ENCODE measurements at regions not wholly inside any gene's neighbourhood (a gene's known extent, or its start where the extent isn't known, plus 50 kb on each side); places are given as distances from the start of the nearest gene placed in this dataset.

DNA sequence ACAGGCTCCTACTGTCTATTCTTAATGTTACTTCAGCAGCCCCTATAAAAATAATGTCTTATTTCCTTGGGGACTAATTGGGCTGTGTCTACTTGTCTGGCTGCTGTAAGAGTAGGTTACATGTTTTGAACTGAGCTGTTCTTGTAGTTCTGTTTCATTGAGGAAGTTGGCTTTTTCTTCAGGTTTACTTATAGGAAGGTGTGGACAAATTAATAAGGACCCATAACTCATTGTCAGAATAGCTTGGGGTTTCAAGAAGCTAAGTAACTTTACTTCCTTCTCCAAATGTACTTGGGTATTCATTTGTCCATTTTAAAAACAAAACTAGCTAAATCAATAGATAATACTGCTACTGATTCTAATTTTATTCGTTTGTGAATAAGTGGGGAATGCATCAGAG lies 487.2 kb downstream of the FAT4 start:
- DNase-seq: no peak

DNA sequence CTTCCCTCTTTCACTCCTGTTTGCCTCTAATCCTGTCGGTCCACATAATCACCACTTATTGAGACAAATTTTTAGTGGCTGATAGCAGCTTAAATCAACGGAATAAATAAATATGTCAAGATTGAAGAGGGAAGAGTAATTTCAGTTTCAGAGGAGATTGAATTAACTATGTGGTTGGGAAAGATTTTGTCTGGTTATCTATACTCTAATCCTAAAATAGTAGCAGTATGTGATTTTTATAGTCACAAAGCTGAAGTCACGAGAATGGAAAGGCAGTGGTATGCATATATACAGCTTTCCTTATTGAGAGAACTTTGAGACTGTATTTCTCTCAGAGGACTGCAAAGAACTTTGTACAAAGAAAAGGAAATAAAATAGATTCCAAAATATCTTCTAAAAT lies 493.3 kb downstream of the FAT4 start:
- DNase-seq: peak in 1 of 3 donors; percentile 51

DNA sequence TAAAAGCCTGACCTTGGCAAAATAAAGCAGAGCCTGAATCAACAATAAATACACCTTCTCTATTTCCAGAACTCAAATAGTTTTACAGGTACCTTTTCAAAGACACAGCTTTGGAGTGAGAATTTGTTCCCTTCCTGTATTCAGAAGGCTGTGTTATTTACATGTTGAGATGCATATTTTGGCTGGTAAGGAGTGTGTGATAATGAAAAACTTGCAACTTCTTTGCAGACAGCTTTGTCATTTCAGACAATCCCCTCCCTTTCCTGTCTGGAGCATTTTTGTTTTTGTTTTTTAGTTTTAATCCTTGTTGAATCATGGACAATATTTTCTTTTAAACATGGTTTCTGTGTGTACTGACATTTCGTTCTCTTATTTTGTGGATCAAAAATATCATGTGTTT lies 493.8 kb downstream of the FAT4 start:
- peak in 1 of 3 donors; percentile 48 for DNase-seq

DNA sequence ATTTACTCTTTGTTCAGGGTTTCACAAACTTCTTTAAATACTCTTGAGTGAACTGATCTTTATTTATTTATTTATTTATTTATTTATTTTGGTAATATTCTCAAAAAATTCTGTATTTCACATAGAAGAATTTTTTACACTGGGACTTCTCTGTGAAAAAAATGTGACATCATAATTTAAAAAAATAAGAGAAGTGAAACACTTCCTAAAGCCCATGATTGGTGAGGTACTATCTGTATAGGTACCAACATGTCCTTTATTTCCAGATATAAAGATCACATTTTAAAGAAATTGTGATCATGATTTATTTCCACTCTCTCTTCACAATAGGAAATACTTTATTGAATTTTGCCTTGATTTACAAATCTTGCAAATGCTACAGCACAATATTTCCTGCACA lies 497.1 kb downstream of the FAT4 start:
- DNase-seq: no peak

DNA sequence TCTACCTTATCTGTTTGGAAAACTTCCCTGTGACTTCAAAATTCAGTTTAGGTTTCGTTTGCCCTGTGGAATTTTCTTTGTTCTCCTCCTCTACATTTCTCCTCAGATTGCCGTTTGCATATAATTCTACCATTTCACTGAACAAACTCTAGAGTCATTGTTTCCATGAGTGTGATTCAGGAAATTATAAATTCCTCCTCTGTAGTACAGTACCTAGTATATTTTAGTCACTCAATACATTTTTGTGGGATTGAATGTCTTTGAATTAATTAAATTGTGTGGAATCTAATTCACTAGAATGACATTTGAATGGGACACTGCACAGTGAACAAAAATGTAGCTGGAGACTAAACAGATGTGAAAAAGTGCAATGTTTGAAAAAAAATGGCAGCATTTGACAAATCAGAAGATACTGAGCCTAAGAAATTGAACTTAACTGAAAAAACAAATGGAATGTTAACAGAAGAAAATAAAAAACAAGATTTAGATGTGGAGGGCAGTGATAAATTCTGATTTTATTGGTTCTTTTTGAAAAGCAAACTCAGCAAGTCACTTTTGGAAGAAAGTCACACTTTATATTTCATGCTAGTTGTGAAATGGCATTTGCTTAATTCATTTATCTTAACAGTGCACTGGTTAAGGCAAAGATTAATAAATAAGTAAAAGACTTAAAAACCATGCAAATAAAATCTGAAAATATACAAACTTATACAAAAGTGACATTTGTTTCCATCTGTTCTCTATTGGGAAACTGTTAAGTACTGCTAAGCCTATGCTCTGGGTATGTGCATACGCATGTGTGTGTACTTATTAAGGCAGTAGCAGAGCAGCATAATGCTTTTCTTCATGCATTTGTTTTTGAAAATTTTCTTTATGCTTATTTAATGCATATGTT lies 512.3 kb downstream of the FAT4 start:
- DNase-seq: no peak

DNA sequence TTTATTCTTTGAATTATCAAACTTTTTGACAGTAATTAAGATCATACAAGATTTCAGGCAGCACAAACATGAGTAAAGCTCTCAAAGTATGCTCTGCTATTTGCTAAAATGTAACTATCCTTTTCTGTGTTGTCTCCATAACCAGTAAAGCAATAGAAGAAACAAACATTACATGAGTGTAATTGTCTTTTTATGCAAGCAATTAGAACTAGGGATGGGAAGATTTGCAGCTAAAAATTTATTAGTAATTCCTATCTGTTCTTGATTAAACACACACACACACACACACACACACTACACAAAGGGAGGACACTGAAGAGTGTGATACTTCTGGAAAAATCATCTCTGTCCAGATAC lies 512.9 kb downstream of the FAT4 start:
- DNase-seq: no peak

DNA sequence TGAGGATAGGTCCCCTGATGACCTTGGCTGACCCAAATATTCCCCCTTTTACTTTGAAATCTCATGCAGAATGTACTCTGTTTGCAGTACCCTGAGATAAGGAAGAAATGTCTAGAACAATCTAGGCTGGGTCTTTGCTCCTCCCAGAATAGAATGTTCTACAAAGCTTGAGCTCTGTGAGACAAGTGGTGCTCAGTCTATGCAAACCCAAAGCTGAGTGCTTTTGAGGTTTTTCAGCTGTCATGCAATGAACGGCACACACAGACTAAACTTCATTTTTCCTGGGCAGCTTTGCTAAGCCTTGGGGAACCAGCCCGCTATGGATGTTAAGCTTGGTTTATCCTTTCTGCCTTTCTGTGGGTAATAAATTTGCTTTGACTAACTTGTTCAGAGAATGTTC lies 513.6 kb downstream of the FAT4 start:
- DNase-seq: no peak

DNA sequence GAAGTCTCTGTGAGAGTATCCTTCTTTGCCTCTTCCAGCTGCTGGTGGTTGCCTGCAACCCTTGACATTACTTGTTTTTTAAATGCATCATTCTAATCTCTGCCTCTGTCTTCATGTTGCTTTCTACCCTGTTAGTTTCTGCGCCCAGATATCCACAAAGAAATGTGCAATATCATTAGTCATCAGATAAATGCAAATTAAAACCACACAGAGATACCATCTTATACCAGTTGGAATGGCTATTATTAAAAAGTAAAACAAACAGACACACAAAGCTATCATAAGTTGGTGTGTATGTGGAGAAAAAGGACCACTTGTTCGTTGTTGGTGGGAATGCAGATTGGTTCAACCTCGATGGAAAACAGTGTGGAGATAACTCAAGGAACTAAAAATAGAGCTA lies 517.4 kb downstream of the FAT4 start:
- DNase-seq: no peak

DNA sequence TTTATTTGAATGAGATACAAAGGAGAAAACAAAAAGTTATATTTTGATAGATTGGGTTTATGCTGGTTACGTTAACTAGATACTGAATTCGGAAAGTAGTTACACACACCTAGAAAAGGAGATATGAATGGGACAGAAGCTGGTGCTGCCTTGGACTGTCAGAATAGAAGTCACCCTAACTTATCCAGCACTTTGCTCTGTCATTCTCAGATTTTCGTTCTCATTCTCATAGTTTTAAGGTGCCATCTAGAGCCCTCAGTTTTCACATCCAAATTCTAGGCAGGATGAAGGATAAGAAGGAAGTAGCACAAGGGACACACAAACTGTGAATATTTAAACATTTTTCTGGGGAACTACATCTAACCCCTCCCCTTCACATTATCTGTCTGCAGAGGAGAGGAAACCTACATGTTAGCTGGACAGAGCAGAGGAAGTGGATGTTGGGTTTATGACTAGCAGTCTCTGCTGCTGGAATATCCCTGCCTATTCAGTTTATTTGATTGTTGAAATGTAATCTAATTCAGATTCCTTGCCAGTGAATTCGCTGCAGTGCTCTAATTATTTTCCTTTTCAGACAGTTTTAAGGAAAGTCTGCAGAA lies 521.9 kb downstream of the FAT4 start:
- DNase-seq: no peak

DNA sequence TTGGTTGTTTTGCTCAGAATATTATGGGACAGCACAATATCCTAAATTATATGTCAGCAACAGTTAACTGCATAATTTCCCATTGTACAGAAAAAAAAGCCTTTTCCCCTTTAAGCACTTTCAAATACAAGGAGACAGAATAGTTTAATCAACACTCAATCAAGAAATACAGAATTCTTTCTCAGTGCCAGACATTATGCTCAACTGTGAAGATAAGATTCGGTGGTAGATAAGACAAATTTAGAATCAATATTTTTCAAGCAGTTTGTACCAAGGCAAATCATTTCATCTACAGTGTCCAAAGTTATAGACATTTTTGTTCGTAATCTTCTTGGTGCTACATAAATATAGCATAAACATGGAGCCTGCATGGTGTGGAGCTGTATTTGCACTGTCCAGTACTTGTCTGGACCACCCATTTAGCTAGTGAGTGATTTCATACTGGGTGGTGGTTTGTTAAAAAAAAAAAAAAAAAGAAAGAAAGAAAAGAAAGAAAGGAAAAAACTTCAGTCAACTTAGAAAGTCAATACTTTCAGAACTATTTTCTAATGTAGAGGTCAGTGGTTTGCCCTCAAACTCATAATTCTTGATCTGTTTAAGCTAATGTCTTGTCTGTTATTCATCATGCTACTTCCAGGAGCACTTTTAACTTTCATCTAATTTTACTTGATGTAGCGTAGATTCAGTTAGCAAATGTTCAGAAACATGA lies 522.9 kb downstream of the FAT4 start:
- DNase-seq: no peak

DNA sequence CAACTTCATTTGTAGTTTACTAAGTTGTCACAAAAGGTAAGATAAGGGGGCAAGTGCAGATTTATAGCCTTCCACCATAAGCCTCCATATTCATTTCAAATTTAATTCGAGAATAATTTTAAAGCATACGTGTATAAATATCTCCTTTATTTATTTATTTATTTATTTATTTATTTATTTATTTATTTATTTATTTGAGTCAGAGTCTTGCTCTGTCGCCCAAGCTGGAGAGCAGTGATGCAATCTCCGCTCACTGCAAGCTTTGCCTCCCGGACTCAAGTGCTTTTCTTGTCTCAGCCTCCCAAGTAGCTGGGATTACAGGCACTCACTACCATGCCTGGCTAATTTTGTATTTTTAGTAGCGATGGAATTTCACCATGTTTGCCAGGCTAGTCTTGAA lies 523.4 kb downstream of the FAT4 start:
- DNase-seq: no peak

DNA sequence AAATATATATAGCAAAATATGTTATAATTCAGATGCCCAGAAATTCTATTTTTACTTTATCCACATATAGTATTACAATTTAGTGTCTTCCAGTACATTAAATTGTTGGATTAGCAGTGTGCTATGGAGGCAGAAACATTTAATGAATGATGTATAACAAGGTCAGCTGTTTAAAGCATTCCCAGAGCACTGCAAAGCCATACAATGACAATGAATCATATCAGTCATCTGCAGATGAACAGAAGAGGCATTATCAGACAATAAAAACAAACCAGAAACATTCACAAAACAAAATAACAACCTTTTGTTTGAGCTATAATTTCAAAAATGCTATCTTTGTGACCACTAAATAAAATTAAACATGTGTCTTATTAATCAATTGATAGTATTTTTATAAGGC lies 524.2 kb downstream of the FAT4 start:
- no peak for DNase-seq

DNA sequence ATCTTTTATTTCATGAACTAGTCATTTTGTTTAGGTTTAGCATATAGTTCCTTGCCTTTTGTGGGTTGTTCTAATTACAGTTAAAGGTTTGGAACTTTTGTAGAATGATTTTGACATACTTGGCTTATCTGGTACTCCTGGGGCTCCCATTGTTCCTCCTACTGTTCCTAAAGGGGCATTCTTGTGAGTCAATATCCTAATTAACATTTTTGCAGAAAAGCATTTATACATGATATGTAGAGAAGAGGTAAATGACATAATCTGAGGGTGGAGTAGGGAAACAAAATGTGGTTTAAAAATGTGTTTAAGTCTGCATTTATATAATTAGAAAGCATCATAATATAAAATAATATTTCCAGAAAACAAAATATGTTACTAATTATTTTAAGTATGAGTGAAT lies 529.2 kb downstream of the FAT4 start:
- no peak for DNase-seq

DNA sequence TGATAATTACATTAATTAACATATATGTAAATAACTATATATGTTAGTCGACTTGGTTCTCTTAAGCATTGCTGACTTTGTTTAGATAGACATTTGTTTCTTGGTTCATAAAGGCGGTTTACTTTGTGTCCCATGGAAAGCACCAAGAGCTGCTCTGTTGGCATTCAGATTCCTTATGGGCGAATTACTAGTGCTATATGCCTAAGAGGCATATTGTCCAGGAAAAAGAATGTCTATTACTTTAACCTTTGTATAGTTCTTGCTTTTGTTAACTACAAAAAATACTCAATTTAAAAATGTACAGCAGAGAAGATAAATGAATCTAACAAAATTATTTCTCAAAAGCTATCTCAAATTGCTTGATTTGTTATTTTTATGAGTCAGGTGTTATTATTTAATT lies 532.8 kb downstream of the FAT4 start:
- DNase-seq: no peak

DNA sequence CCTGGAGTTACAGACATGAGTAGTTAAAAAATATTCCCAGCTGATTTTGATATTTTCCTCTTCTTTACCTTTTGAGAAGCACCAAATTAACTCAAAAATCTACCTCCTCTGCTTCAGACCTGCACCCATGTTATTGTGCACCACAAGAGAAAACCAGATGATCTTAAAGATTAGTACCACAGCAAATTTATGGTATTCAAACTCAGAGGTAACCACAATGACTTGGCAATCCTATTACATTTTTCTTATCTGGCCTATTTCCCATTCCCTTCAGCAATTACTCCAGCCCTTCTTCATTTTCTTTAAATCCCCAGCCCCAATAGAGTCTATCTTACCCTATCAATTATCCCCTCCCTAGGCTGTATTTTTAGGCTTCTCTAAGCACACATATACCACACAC lies 535.1 kb downstream of the FAT4 start:
- peak in 1 of 3 donors; percentile 24 for DNase-seq

DNA sequence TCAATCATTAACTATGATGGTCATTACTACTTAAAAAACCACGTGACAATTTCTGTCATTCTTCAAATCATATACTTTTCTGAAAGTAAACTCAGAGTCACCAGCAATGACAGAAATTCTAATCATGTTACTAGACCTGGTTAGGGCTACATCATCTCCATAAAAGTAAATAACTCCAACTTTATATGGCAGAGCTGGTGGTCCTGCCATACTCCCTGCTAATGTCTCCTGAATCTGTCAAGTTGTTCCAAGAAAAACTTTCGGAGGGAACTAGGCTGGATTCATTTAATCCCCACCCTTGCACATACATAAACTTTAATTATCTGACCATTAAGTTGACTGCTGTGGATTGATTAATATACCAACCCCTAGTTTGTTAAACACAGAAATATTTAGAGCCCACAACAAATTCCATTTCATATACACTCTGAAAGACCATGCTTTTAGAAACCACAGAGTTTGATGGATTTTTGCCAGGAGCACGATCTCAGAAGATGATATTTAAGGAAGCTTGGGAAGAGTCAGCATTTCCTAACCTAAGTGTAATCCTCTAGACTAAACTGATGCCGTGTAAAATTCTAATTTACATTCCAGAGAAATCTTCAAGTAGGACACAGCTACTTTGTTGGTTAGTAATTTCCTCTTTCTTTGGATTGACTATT lies 577.0 kb downstream of the FAT4 start:
- peak; percentile 6 to 97 (median 16) for DNase-seq

DNA sequence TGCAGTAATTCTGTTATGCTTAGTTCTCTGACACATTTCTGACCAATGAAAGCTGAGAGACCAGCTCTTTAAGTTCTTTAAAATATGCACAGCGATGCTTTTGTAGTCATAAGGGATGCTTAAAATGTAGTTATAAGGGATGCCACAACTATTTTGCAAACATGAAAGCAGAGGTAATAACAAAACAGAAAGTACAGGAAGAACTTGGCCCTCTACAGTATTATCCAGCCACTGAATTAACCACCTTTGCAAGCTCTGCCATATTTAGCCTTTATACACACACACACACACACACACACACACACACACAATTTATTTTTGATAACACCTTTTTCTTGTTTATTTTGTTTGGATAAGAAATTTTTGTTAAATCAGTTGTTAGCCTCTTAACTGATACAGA lies 590.0 kb downstream of the FAT4 start:
- no peak for DNase-seq

DNA sequence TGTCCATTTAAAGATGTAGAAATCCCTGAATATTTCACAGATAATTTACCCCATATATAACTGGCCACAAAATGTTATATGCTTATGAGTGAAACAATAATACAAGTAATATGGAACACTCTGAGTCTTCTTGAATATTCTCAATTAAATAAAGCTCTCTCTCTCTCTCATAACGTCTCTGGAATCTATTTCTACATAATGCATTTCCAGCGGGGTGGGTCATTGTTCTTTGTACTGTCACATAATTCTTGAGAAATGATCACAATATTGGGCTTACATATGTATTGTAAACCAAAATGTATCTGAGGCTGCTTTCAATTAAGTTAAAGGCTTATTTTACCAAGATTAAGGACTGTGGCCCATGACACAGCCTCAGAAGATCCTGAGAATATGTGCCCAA lies 596.3 kb downstream of the FAT4 start:
- DNase-seq: no peak

DNA sequence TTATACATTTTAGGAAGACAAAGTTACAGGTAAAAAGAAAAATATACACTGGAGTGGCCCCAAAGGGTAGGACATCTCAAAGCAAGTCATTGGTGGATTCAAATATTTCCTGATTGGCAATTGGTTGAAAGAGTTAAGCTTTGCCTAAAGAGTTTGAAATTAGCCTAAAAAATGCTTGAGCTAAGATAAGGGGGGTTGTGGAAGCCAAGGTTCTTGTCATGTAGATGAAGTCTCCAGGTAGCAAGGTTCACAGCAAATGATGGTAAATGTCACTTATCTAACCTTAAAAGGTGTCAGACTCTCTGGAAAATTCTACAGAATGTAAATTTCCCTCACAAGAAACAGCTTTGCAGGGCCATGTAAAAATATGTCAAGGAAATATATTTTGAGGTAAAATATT lies 596.7 kb downstream of the FAT4 start:
- DNase-seq: no peak

DNA sequence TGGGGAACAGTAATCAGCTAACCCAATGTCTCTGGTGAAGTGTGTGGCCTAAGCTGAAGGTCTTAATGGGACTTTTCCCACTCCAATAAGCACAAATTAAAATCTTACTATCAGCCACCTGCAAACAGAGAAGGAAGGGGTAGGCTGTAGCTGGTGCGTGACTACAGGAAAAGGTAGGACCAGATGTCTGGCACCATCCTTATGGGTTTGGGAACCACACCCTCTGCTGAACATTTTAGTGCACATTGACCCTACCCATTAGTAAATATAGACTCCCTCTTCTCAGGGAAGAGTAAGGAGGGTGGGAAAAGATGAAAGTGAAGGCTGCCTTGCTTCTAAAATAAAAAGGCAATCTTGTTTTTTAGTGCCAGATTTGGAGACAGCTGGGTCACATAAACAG lies 602.8 kb downstream of the FAT4 start:
- no peak for DNase-seq

DNA sequence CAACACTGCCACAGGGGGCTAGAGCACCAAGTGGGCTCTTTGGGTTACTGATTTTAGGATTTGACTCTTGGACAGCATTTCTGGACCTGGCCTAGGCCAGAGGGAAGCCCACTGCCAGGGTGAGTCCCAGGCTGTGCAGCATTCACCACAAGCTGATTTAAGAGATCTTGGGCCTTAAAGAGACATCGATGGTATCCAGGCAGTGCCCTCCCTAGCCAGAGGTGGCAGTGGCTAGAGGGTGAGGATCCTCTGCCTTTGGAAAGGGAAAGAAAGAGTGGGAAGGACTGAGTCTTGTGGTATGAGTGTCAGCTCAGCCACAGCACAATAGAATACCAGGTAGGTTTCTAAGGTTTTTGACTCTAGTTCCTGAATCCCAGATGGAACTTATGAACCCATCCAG lies 613.9 kb downstream of the FAT4 start:
- DNase-seq: no peak

DNA sequence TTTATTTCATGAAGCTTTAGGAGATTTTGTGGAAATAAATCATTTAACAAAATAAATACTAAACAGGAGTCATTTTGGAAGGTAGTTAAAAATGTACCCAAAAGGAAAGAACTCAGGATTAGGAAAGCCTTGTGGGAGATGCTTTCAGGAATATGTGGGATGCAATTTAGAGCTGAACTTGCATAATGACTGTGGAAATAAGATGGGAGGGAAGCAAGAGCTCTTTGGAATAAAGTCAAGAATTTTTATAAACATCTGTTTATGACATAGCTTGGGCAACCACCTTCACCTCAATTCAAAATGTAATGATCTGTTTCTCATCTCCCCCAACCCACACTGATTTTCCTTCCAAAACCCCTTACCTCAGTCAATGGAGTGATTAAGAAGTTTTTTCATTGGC lies 623.8 kb downstream of the FAT4 start:
- DNase-seq: no peak

DNA sequence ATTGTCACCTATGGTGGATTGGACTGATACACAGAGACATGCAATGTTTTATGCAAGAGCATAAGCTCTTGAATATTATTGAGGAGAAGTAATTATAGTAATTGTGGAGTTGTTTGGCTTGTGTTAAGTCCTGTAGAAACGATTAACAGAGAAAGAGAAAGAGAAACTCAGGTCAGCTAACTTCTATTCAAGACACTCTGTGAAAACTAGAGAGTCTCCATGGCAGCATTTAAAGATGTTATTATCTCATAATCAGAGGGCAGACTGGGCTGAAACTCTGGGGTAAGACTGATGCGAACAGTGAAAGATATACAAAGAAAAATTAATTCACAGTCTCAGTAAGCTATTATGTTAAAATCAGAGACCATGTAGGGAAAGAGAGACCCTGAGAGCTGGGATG lies 625.7 kb downstream of the FAT4 start:
- DNase-seq: no peak

All from muscle of back (tissue), 3 donors.